HCT116 (cell line): ENCODE measurements at regions not wholly inside any gene's neighbourhood (a gene's known extent, or its start where the extent isn't known, plus 50 kb on each side); places are given as distances from the start of the nearest gene placed in this dataset.

Source experiments
- ATAC-seq: fragments of 200-7000 bp; cut with Tn5 transposase; 2 replicates; pipeline ENCODE4 v1.9.1; 2020; ENCODE audit warnings: mild to moderate bottlenecking, moderate library complexity
- BruUV-seq: library from RNA; stranded (reverse); fragments of 400-500 nt; replicated peaks from 2 replicates; lab custom pipeline; 2021; lab: Mats Ljungman, UMichigan
- CTCF ChIA-PET: fragments of 300-600 bp; sonication (Branson Sonifier 250); formaldehyde crosslinking; loops from one replicate; lab custom pipeline; 2021; ENCODE audit warnings: antibody characterized with exemption; lab: Charles Lee
- POLR2A ChIA-PET: fragments of 300-600, 350-600 bp; sonication (Branson Sonifier 250); formaldehyde crosslinking; loops from one replicate; lab custom pipeline; 2021; ENCODE audit warnings: antibody characterized with exemption; lab: Charles Lee
- RAD21 ChIA-PET, 2 experiments: fragments of 300-600 bp; sonication (Branson Sonifier 250); formaldehyde crosslinking; loops; one replicate each; lab custom pipeline; 2023; ENCODE audit warnings: low total read pairs in 2 of 2; ENCODE audit not compliant: uncharacterized antibody in 2 of 2, unreplicated experiment in 2 of 2, low non-redundant PET in 1 of 2; lab: Charles Lee
- DNase-seq: peaks from one replicate; pipeline ENCODE4 v3.0.0-alpha.2; 2010; ENCODE audit warnings: low read depth, low spot score
- H2AFZ ChIP-seq: fragments of 200-600 bp; shearing (Covaris generic), sonication (generic); 2 replicates; pipeline ENCODE4 v1.6.1; 2017; ENCODE audit warnings: low read depth, mixed run types, mixed read lengths, antibody characterized with exemption, low read length; ENCODE audit not compliant: poor library complexity, severe bottlenecking
- H3K27ac ChIP-seq: 2 replicates; pipeline ENCODE4 v1.5.1; 2012; ENCODE audit warnings: low read depth, low read length
- H3K27me3 ChIP-seq: fragments of 200-600 bp; sonication (generic); 2 replicates; pipeline ENCODE4 v1.6.1; 2016; ENCODE audit warnings: mixed run types, low read length, mixed read lengths; ENCODE audit not compliant: insufficient read depth
- H3K36me3 ChIP-seq, 2 experiments: fragments of 200-500 bp in 1 of 2; fragments of 200-600 bp in 1 of 2; sonication (Bioruptor generic) in 1 of 2; sonication (generic) in 1 of 2; 2 replicates each; pipeline versions ENCODE4 v1.5.1 to v1.6.1; 2014 to 2016; ENCODE audit warnings: low read length in 2 of 2, inconsistent platforms in 1 of 2, mixed read lengths in 1 of 2, mixed run types in 1 of 2; ENCODE audit not compliant: insufficient read depth in 2 of 2, control insufficient read depth in 1 of 2
- H3K4me1 ChIP-seq, 2 experiments: fragments of 200-600 bp in 1 of 2; sonication (generic) in 1 of 2; 2 replicates each; pipeline versions ENCODE4 v1.5.1 to v1.6.1; 2012 to 2017; ENCODE audit warnings: low read length in 2 of 2, inconsistent platforms in 1 of 2, mild to moderate bottlenecking in 1 of 2, mixed read lengths in 1 of 2, mixed run types in 1 of 2, moderate library complexity in 1 of 2; ENCODE audit not compliant: insufficient read depth in 2 of 2, control insufficient read depth in 1 of 2
- H3K4me2 ChIP-seq: fragments of 200-600 bp; sonication (generic); 2 replicates; pipeline ENCODE4 v1.6.1; 2017; ENCODE audit warnings: mixed run types, low read length, mixed read lengths
- H3K4me3 ChIP-seq, 2 experiments: fragments of 200-600 bp in 1 of 2; sonication (generic) in 1 of 2; replicated peaks in 1 of 2; 2 replicates each; pipeline ENCODE4 v1.5.1; 2011 to 2016; ENCODE audit warnings: low read length in 2 of 2, control low read depth in 1 of 2, low read depth in 1 of 2, mild to moderate bottlenecking in 1 of 2, mixed read lengths in 1 of 2, mixed run types in 1 of 2
- H3K79me2 ChIP-seq: fragments of 200-600 bp; sonication (generic); 2 replicates; pipeline ENCODE4 v1.6.1; 2017; ENCODE audit warnings: mild to moderate bottlenecking, mixed run types, low read length, moderate library complexity, mixed read lengths; ENCODE audit not compliant: insufficient read depth
- H3K9ac ChIP-seq: fragments of 200-600 bp; sonication (generic); 2 replicates; pipeline ENCODE4 v1.6.1; 2016; ENCODE audit warnings: low read length, mixed read lengths
- H3K9me2 ChIP-seq: fragments of 200-600 bp; sonication (generic), shearing (Covaris generic); 2 replicates; pipeline ENCODE4 v1.6.1; 2017; ENCODE audit warnings: mixed run types, mild to moderate bottlenecking, moderate library complexity; ENCODE audit not compliant: insufficient read depth
- H3K9me3 ChIP-seq, 2 experiments: fragments of 200-500 bp in 1 of 2; fragments of 200-600 bp in 1 of 2; sonication (Bioruptor generic) in 1 of 2; sonication (generic) in 1 of 2; 2 replicates each; pipeline ENCODE4 v1.6.1; 2014 to 2017; ENCODE audit warnings: low read length in 2 of 2, mixed read lengths in 2 of 2, inconsistent platforms in 1 of 2, low read depth in 1 of 2, mild to moderate bottlenecking in 1 of 2, mixed run types in 1 of 2, moderate library complexity in 1 of 2; ENCODE audit not compliant: control insufficient read depth in 1 of 2, insufficient read depth in 1 of 2
- H4K20me1 ChIP-seq: fragments of 200-600 bp; sonication (generic), shearing (Covaris generic); 2 replicates; pipeline ENCODE4 v1.6.1; 2017; ENCODE audit warnings: mixed run types, mild to moderate bottlenecking, moderate library complexity; ENCODE audit not compliant: insufficient read depth
- CBX3 ChIP-seq: IDR thresholded peaks from 2 replicates; pipeline ENCODE4 v1.6.1; 2012; ENCODE audit warnings: low read depth
- CEBPB ChIP-seq: IDR thresholded peaks from 2 replicates; pipeline ENCODE4 v1.6.1; 2012; ENCODE audit warnings: low read depth
- EZH2 ChIP-seq: fragments of 200-600 bp; sonication (generic); IDR thresholded peaks from 2 replicates; pipeline ENCODE4 v1.6.1; 2017; ENCODE audit warnings: antibody characterized with exemption, mixed run types
- FOSL1 ChIP-seq: IDR thresholded peaks from 2 replicates; pipeline ENCODE4 v1.6.1; 2012; ENCODE audit warnings: low read depth
- JUND ChIP-seq: IDR thresholded peaks from 2 replicates; pipeline ENCODE4 v1.6.1; 2012
- POLR2A ChIP-seq: IDR thresholded peaks from 2 replicates; pipeline ENCODE4 v1.7.0; 2011; ENCODE audit warnings: borderline replicate concordance; ENCODE audit not compliant: insufficient read depth, insufficient read length; ENCODE audit errors: extremely low read depth
- POLR2AphosphoS5 ChIP-seq: IDR thresholded peaks from 2 replicates; pipeline ENCODE4 v1.6.1; 2011; ENCODE audit warnings: mild to moderate bottlenecking, low read depth, low read length, moderate library complexity
- RAD21 ChIP-seq: IDR thresholded peaks from 2 replicates; pipeline ENCODE4 v1.6.1; 2012; ENCODE audit warnings: low read depth, mild to moderate bottlenecking
- SP1 ChIP-seq: IDR thresholded peaks from 2 replicates; pipeline ENCODE4 v1.6.1; 2012; ENCODE audit warnings: low read depth
- SRF ChIP-seq: IDR thresholded peaks from 2 replicates; pipeline ENCODE4 v1.6.1; 2012; ENCODE audit warnings: low read depth
- TCF7L2 ChIP-seq: IDR thresholded peaks from 2 replicates; pipeline ENCODE4 v1.7.0; 2011; ENCODE audit warnings: borderline replicate concordance, inconsistent platforms; ENCODE audit not compliant: insufficient read depth, insufficient read length; ENCODE audit errors: extremely low read depth
- YY1 ChIP-seq: IDR thresholded peaks from 2 replicates; pipeline ENCODE4 v1.6.1; 2011; ENCODE audit warnings: low read length, low read depth, moderate library complexity, mild to moderate bottlenecking; ENCODE audit not compliant: insufficient replicate concordance; ENCODE audit errors: extremely low read depth
- ZFX ChIP-seq: fragments of 450-650 bp; IDR thresholded peaks from 2 replicates; pipeline ENCODE4 v1.6.1; 2017
- ZNF274 ChIP-seq: fragments of 200-500 bp; sonication (Bioruptor generic); IDR thresholded peaks from 2 replicates; pipeline ENCODE4 v1.6.1; 2014; ENCODE audit warnings: mild to moderate bottlenecking, low read depth, low read length, inconsistent platforms
- intact Hi-C: fragments of 100-400 bp; cut with micrococcal nuclease; formaldehyde crosslinking; loops from 2 replicates; pipeline ENCODE4 v1.10.0; 2022
- TF ChIP-seq, protein P1 (sequence below): IDR thresholded peaks from 2 replicates; pipeline ENCODE4 v1.6.1; 2012
- TF ChIP-seq, protein P2 (sequence below): IDR thresholded peaks from 2 replicates; pipeline ENCODE4 v1.6.1; 2012

DNA sequence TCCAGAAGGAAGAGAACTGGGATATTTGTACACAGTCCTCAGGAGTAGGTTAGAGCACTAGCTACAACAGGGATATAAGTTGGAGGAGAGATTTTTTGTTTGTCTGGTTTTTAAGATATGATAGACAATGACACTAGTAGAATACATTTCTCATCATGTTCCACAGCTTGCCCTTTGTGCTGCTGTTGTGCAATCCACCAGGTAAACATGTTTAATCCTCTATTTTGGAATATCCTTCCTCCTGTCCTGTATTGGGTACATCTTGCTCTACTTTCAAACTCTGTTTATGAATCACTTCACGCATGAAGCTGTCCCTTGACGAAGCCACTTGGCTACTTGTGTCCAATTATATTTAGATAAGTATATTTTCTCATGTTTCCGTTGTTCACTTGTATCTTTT is 153.6 kb upstream of the TENT5A start:
- H3K9ac ChIP-seq, result no peak overlapping the region
- ChIA-PET CTCF (no interaction called here), POLR2A (no interaction called here), RAD21 (no interaction called here)
- intact Hi-C loops, result no loop called here
- TF ChIP-seq CEBPB (no peak), SRF (no peak), ZNF274 (no peak), TCF7L2 (no peak), FOSL1 (no peak), SP1 (no peak), POLR2A (no peak), POLR2AphosphoS5 (no peak)
- TF ChIP-seq, protein P1, sequence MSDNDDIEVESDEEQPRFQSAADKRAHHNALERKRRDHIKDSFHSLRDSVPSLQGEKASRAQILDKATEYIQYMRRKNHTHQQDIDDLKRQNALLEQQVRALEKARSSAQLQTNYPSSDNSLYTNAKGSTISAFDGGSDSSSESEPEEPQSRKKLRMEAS, result no peak
- no peak for ATAC-seq
- no peak overlapping the region for H3K4me3 ChIP-seq
- H3K4me2 ChIP-seq, result no peak overlapping the region
- H3K4me1 ChIP-seq, result no peaks in the 10 kb centered on the region
- H4K20me1 ChIP-seq, result no peaks in the 10 kb centered on the region
- no peaks in the 10 kb centered on the region for H3K79me2 ChIP-seq
- no TSS peak for BruUV-seq
- H3K9me3 ChIP-seq, result no peaks in the 10 kb centered on the region
- DNase-seq, result no peak
- no peak overlapping the region for H2AFZ ChIP-seq
- no peaks in the 10 kb centered on the region for H3K27me3 ChIP-seq
- no peak overlapping the region for H3K27ac ChIP-seq
- H3K36me3 ChIP-seq, result no peaks in the 10 kb centered on the region
- H3K9me2 ChIP-seq, result no peaks in the 10 kb centered on the region

DNA sequence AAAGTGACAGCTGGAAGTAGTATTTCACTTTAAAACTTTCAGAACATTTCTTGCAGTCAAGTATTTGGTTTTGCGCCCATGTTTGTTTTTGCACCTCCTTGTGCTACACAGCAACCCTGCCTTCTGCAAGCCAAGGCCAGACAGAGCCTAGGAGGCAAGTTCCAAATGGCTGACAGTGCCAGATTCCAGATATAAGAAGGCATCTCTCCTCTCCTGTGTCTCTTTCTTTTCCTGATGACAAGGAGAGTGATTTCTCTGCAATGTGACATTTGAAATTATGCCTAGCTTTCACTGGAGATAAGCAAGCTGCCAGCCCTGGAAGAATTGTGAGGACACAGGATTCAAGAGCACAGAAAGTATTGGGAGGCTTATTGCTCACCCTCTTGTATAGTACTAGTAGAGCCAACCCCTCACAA is 149.1 kb upstream of the TENT5A start:
- no peaks in the 10 kb centered on the region for H3K79me2 ChIP-seq
- H3K27ac ChIP-seq, result no peak overlapping the region
- no peaks in the 10 kb centered on the region for H4K20me1 ChIP-seq
- ChIA-PET RAD21 (no interaction called here), CTCF (no interaction called here), POLR2A (no interaction called here)
- ATAC-seq (no peak), DNase-seq (no peak)
- no peak overlapping the region for H2AFZ ChIP-seq
- intact Hi-C loops, result no loop called here
- H3K4me1 ChIP-seq, result peaks cover 0 to under 1% of the 10 kb centered on the region in 2 experiments; a peak in 1 of 4 replicates
- TF ChIP-seq, protein P1, result no peak
- TF ChIP-seq, protein P2, sequence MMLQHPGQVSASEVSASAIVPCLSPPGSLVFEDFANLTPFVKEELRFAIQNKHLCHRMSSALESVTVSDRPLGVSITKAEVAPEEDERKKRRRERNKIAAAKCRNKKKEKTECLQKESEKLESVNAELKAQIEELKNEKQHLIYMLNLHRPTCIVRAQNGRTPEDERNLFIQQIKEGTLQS, result no peak
- TF ChIP-seq FOSL1, result no peak
- TF ChIP-seq ZFX, result no peak
- TF ChIP-seq POLR2A, result no peak
- TF ChIP-seq RAD21, result no peak
- TF ChIP-seq SP1, result no peak
- TF ChIP-seq CEBPB, result no peak
- no peak for TF ChIP-seq CBX3
- TF ChIP-seq JUND, result no peak
- no peak for TF ChIP-seq SRF
- no peak for TF ChIP-seq POLR2AphosphoS5
- no peak for TF ChIP-seq EZH2
- TF ChIP-seq YY1, result no peak
- no TSS peak for BruUV-seq
- no peaks in the 10 kb centered on the region for H3K27me3 ChIP-seq
- no peaks in the 10 kb centered on the region for H3K9me2 ChIP-seq
- no peak overlapping the region for H3K4me2 ChIP-seq
- H3K4me3 ChIP-seq, result no peak overlapping the region
- H3K36me3 ChIP-seq, result no peaks in the 10 kb centered on the region
- H3K9ac ChIP-seq, result no peak overlapping the region
- no peaks in the 10 kb centered on the region for H3K9me3 ChIP-seq
